ENCODE measurements at regions not wholly inside any gene's neighbourhood (a gene's known extent, or its start where the extent isn't known, plus 50 kb on each side); places are given as distances from the start of the nearest gene placed in this dataset.
A peak's percentile ranks its signal among the peaks of the same experiment; 100 is the strongest.

- no peaks in the 10 kb centered on the region for H3K4me1 ChIP-seq
- no peaks in the 10 kb centered on the region for H3K36me3 ChIP-seq (ENCODE audit: control insufficient read depth, insufficient read depth, low read length)
- H3K9me3 ChIP-seq: 0 out of 2 replicates have a peak, but pooled peaks cover 2% of the 10 kb centered on the region
- BruUV-seq (replicated peaks): no TSS peak
- no peaks in the 10 kb centered on the region for H3K36me3 Mint-ChIP-seq (ENCODE audit: insufficient read depth, unreplicated experiment)
- no peak overlapping the region for H3K4me3 ChIP-seq (ENCODE audit: low read depth, low read length)
- ChIA-PET POLR2A (no interaction called here), CTCF (no interaction called here)
- H3K4me3 Mint-ChIP-seq (ENCODE audit: unreplicated experiment): no peak overlapping the region
- no peak overlapping the region for H3K27ac Mint-ChIP-seq (ENCODE audit: unreplicated experiment)
- no peaks in the 10 kb centered on the region for H3K9me3 Mint-ChIP-seq (ENCODE audit: unreplicated experiment)
- peak in 1 of 2 experiments; percentile 39 for DNase-seq
- peak; percentile 41 to 48 for TF ChIP-seq CTCF (IDR thresholded peaks at IDR 0.05; ENCODE audit: insufficient read depth in 1 of 2, low read depth in 1 of 2, low read length in 1 of 2, severe bottlenecking in 1 of 2, unreplicated experiment in 1 of 2)
- H3K27me3 Mint-ChIP-seq (ENCODE audit: insufficient read depth, unreplicated experiment): peaks cover 11% of the 10 kb centered on the region
- no peaks in the 10 kb centered on the region for H3K27me3 ChIP-seq (replicated peaks; ENCODE audit: control insufficient read depth, insufficient read depth, low read length)
- intact Hi-C loops (cut with micrococcal nuclease; ENCODE audit: unreplicated experiment): no loop called here
- no peaks in the 10 kb centered on the region for H3K4me1 Mint-ChIP-seq (ENCODE audit: low read depth, unreplicated experiment)
Measured at GRCh38 chr6:168865-169455, 123.3 kb upstream of the DUSP22 start.

- peaks cover 11% of the 10 kb centered on the region for H3K9me3 Mint-ChIP-seq (ENCODE audit: unreplicated experiment)
- no peaks in the 10 kb centered on the region for H3K27me3 ChIP-seq (replicated peaks; ENCODE audit: control insufficient read depth, insufficient read depth, low read length)
- TF ChIP-seq CTCF (IDR thresholded peaks at IDR 0.05; ENCODE audit: insufficient read depth in 1 of 2, low read depth in 1 of 2, low read length in 1 of 2, severe bottlenecking in 1 of 2, unreplicated experiment in 1 of 2): no peak
- H3K4me1 Mint-ChIP-seq (ENCODE audit: low read depth, unreplicated experiment): no peaks in the 10 kb centered on the region
- no peak overlapping the region for H3K4me3 ChIP-seq (ENCODE audit: low read depth, low read length)
- peaks cover 15% of the 10 kb centered on the region for H3K27me3 Mint-ChIP-seq (ENCODE audit: insufficient read depth, unreplicated experiment)
- intact Hi-C loops (cut with micrococcal nuclease; ENCODE audit: unreplicated experiment): no loop called here
- no peak overlapping the region for H3K27ac Mint-ChIP-seq (ENCODE audit: unreplicated experiment)
- 0 out of 2 replicates have a peak, but pooled peaks cover 2% of the 10 kb centered on the region for H3K9me3 ChIP-seq
- CTCF ChIA-PET: no interaction called here
- no peak for DNase-seq
- H3K4me1 ChIP-seq: no peaks in the 10 kb centered on the region
- no peaks in the 10 kb centered on the region for H3K36me3 ChIP-seq (ENCODE audit: control insufficient read depth, insufficient read depth, low read length)
- no peaks in the 10 kb centered on the region for H3K36me3 Mint-ChIP-seq (ENCODE audit: insufficient read depth, unreplicated experiment)
- POLR2A ChIA-PET: no interaction called here
- no peak overlapping the region for H3K4me3 Mint-ChIP-seq (ENCODE audit: unreplicated experiment)
- no TSS peak for BruUV-seq (replicated peaks)
Measured at GRCh38 chr6:174036-174435, 118.3 kb upstream of the DUSP22 start.

GRCh38 chr6:175680-176079 is 116.6 kb upstream of the DUSP22 start:
- POLR2A ChIA-PET: no interaction called here
- peaks cover 11% of the 10 kb centered on the region for H3K9me3 Mint-ChIP-seq (ENCODE audit: unreplicated experiment)

More at GRCh38 chr6:175680-176079, 116.6 kb upstream of the DUSP22 start:
- H3K27me3 Mint-ChIP-seq (ENCODE audit: insufficient read depth, unreplicated experiment): peaks cover 13% of the 10 kb centered on the region
- H3K9me3 ChIP-seq: no peaks in the 10 kb centered on the region
- H3K27ac Mint-ChIP-seq (ENCODE audit: unreplicated experiment): no peak overlapping the region
- no peaks in the 10 kb centered on the region for H3K4me1 Mint-ChIP-seq (ENCODE audit: low read depth, unreplicated experiment)
- H3K4me1 ChIP-seq: no peaks in the 10 kb centered on the region
- CTCF ChIA-PET: no interaction called here
- no peaks in the 10 kb centered on the region for H3K36me3 Mint-ChIP-seq (ENCODE audit: insufficient read depth, unreplicated experiment)
- no peak overlapping the region for H3K4me3 ChIP-seq (ENCODE audit: low read depth, low read length)
- DNase-seq: no peak
- no peaks in the 10 kb centered on the region for H3K36me3 ChIP-seq (ENCODE audit: control insufficient read depth, insufficient read depth, low read length)
- H3K4me3 Mint-ChIP-seq (ENCODE audit: unreplicated experiment): no peak overlapping the region
- no TSS peak for BruUV-seq (replicated peaks)
- H3K27me3 ChIP-seq (replicated peaks; ENCODE audit: control insufficient read depth, insufficient read depth, low read length): no peaks in the 10 kb centered on the region
- TF ChIP-seq CTCF (IDR thresholded peaks at IDR 0.05; ENCODE audit: insufficient read depth in 1 of 2, low read depth in 1 of 2, low read length in 1 of 2, severe bottlenecking in 1 of 2, unreplicated experiment in 1 of 2): no peak
- intact Hi-C loops (cut with micrococcal nuclease; ENCODE audit: unreplicated experiment): no loop called here
